GM12874 (cell line): ENCODE measurements at regions not wholly inside any gene's neighbourhood (a gene's known extent, or its start where the extent isn't known, plus 50 kb on each side); places are given as distances from the start of the nearest gene placed in this dataset.

ENCODE experiments used
- TF ChIP-seq, protein P1 (sequence below): IDR thresholded peaks from 2 replicates; pipeline ENCODE4 v1.5.1; 2011; ENCODE audit warnings: low read depth, mild to moderate bottlenecking, control low read depth, low read length, moderate library complexity; ENCODE audit not compliant: insufficient read depth

GRCh38 chr5:138635708-138636107 is 60.5 kb upstream of the HSPA9 start:
- TF ChIP-seq, protein P1, sequence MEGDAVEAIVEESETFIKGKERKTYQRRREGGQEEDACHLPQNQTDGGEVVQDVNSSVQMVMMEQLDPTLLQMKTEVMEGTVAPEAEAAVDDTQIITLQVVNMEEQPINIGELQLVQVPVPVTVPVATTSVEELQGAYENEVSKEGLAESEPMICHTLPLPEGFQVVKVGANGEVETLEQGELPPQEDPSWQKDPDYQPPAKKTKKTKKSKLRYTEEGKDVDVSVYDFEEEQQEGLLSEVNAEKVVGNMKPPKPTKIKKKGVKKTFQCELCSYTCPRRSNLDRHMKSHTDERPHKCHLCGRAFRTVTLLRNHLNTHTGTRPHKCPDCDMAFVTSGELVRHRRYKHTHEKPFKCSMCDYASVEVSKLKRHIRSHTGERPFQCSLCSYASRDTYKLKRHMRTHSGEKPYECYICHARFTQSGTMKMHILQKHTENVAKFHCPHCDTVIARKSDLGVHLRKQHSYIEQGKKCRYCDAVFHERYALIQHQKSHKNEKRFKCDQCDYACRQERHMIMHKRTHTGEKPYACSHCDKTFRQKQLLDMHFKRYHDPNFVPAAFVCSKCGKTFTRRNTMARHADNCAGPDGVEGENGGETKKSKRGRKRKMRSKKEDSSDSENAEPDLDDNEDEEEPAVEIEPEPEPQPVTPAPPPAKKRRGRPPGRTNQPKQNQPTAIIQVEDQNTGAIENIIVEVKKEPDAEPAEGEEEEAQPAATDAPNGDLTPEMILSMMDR, result no peak

GRCh38 chr5:138635265-138635664 is 60.1 kb upstream of the HSPA9 start:
- TF ChIP-seq, protein P1, result no peak

GRCh38 chr5:138632900-138633489 is 57.8 kb upstream of the HSPA9 start:
- TF ChIP-seq, protein P1, result peak; percentile 51

DNA sequence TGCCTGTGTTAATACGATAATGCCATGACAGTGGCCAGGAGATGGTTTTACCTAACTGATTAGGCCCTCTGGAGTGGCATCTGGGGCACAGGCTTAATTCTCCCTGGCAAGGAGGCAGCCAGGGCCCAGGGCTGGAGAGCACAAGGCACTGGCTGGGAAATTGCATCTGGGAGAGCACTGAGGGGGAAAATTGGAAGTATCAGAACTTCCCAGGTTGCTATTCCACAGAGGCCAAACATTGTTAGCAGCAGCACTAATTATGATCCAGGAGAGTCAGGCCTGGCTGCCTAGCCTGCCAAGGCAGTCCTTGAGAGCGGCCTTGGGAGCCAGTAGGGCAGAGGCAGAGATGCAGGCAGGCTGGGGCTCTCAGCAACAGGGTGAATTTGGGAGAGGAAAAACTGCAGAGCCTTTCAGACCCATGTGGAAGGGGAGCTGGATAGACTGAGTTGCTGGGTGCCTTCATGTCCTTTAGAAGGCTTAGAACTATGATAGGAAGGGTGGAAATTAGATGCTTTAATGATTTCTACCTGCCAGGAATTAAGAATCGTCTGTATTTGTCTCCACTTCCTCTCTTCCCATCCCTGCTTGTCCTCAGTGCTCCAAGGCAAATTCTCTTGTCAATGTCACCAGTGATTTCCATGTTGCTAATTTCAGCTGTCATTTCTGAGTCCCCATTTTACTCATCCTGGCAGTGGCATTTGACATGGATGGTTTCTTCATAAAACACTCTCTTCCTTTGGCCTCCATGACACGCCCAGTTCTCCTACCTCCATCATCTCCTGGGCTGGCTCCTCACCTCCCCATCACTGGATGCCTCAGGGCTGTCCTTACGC is 56.1 kb upstream of the HSPA9 start:
- TF ChIP-seq, protein P1, result no peak

DNA sequence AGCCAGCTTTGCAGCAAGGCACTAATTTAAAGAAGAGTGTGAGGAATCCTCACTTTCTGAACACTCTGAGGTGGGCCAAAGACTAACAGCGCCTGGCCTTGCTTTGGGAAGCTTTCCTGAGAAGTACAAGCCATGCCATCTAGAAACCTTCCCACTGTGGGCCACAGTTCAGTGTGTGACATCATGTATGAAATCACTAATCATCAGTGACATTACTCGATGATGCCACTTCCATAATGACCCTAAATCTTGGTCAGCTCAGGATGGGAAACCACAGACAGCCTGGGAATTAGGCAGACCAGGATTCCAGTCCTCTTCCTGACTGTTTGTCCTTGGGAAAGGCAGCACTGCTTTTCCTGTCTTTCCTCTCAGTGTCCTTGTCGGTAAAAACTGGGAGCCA is 54.2 kb upstream of the HSPA9 start:
- TF ChIP-seq, protein P1, result no peak

DNA sequence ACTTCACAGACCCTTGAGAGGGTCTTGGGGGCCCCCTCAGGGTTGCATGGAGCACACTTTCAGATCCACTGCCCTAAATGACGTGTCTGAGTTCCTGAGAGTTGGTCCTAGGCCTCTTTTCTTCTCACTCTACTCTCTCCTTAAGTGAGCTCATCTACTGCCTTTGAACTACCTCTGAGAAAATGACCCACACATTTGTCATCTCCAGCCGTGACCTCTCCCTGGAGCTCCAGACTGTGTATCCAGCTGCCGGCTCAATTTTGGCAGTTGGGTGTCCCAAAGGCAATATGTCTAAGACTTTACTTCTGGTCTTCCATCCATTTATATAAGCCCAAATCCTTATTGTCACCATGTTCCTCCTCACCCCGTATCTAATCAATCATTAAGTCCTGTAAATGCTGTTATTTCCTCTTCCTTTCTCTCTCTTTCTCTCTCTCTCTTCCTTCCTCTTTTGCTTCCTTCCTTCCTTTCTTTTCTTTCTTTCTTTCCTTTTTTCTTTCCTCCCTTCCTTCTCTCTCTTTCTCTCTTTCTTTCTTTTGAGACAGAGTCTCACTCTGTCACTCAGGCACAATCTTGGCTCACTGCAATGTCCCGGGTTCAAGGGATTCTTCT is 51.2 kb upstream of the HSPA9 start:
- TF ChIP-seq, protein P1, result no peak

- TF ChIP-seq, protein P1, result no peak
Observed at GRCh38 chr5:138625134-138625533, 49.9 kb upstream of the HSPA9 start.
